GM18511 (cell line): ENCODE measurements at regions not wholly inside any gene's neighbourhood (a gene's known extent, or its start where the extent isn't known, plus 50 kb on each side); places are given as distances from the start of the nearest gene placed in this dataset.

Experiments
- ATAC-seq: cut with Tn5 transposase; IDR thresholded peaks from one replicate; pipeline ENCODE4 v1.9.1; 2021; ENCODE audit warnings: mild to moderate bottlenecking, moderate library complexity; ENCODE audit not compliant: unreplicated experiment

DNA sequence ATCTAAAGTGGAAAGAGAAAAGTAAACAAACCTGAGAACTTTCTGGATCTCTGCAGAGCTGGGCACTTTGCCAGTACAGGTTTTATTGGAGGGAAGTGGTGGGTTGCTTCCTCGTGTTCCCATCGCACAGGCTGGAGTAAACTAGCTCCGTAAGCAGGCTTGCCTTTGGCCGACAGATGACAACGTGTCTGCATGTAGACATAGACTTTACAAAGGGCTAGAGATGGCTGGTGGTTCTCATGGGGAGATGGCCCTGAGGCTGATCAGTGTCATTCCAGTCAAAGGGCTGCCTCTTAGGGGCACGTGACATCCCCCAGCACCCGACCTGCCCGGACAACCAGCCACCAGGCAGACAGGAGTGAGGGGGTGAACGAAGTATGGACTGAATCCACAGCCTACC is 98.8 kb downstream of the YTHDF1 start:
- ATAC-seq = no peak

DNA sequence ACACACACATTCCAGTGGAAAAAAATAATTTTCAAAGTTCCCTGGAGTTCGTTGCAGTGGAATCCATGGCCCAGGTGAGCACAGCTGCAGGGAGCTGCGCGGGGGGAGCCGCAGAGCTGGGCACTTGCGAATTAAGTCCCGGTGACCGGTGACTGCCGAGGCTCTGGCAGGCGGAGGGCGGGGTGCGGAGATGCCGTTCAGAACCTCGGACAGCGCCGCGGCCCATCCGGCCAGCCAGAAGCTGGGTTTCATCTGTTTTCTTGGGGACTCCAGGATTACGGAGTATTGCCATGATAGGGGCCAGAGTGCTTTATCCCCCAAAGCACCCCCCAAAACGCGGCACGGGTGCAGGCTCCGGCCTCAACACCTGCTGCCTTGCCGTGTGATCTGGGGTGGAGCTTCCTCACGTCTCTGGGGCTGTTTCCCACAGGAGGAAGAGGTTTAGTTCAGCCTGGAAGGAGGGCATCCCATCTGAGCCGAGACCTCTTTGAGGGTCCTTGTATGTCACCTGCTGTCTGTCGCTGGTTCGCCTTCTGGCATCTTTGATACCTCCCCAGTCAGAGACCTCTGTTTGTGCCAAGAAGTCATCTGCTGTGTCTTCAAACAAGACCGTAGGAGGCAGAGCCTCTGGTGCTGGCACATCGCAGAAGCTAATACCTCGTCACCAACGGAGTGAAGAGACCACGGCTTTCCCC is 99.4 kb downstream of the YTHDF1 start:
- no peak for ATAC-seq

DNA sequence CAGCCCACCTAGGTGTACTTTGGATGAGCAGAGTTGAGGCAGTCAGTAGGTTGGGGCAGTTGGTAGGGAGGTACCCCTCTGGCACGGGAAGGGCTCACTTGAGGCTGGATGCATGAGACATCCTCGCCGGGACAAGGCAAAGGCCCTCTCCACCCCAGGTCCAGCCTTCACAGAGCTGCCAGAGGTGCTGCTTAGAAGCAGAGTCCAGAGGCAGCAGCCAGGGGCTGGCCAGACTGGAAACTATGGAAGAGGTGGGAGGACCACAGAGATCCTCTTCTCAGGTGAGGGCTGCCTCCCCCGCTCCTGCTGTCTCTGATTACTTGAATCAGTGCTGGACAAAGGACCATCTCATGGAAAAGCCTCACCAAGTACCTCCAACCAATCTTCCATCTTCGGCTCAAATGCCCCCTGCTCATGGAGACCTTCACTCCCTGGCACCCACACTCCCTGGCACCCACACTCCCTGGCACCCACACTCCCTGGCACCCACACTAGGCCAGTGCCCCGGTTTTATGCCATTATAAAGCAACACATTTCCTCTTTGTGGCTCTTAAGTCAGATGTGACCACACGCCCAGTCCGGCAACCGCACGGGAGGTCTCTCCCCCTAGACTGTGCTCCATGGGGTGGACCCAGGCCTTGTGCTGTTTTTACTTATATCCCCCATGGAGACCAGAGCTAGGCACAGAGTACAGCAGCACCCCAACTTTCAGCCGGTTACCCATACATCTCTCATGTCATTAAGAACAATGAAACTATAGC is 100.1 kb downstream of the YTHDF1 start:
- ATAC-seq = no peak

DNA sequence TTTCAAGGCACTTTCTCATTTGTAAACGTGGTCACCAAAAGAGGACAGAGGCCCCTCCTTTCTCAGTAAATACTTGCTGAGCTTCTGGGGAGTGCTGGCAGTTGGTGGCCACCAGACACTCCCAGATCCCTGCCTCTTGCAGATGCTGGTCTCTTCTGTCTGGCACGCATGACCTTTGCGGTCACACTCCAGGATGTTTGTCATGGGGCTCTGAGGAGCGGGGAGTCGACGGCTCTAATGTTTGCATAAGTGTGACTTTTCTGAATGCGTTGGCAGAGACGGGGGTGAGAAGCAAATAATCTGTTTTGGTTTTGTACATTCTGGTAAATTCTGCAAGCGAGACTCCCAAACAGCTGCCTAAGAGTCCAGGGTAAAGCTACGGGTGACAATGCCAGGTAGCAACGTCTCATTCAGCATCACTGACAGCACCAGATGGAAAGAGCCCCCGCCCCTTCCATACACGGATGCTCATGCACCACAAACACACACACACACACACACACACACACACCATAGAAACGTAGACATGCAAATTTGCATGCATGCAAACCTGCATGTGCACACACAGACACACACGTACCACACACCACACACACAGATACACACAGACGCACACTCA is 101.1 kb downstream of the YTHDF1 start:
- no peak for ATAC-seq

DNA sequence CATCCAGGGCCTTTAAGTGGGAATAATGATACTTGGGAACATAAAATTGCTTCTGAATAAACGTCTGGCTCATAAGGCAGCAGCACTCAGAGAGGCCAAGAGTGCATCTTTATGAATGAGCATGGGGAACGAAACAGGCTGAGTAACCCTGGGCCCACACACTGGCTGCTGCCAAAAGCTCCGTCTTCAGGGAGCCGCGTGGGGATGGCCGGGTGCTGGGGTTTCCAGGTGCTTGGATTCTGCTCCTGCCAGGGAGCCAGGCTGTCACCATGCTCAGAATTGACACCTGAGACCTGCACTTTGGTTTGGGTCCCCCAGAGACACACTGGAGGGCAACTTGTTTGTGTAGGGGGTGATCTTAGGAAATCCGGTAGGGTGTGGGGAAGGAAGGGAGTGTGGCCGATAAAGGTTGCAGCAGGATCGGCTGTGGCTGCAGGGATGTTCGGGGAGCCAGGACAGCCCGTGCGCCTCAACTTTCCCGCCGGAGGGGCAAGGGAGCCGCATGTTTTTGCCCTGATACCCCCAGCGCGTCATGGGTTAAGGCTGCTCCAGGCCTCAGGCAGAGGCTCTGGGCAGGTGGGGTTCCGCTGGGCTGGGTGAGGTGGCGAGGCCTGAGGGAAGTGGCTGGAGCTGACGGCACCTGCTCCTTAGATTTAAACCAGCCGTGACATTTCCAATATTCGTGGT is 101.8 kb downstream of the YTHDF1 start:
- no peak for ATAC-seq

DNA sequence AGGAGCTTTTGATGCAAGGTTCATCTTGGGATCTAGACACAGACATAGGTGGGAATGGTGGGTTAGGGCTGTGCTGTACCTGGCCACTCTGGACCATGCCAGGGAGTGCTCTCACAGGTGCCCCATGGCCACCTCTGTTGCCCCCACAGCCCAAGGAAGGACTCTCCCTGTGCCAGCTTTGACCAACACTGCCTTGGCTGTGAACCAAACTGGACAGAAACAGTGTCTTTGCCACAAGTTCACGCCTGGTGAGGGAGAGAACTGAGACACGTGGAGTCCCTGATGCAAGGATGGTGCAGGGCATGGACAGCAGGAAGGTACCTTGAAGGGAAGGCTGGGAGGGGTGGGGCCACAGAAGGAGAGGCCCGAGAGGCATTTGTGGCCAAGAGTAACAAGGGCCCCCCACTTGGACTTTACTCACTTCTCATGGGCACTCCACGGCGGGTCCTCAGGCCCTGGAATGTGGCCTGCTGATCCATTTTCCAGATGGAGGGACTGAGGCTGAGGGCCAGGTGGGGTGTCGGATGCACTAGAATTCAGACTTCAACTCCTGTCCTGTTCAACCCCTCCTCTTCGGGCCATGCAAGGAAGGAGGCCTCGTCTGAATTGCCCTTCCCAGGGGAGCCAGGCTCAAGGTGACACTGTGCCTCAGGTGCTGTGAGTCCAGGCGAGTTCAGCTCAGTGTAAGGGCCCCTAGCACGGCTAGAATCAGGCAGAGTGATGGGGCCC is 103.3 kb downstream of the YTHDF1 start:
- no peak for ATAC-seq

- no peak for ATAC-seq
These were observed 101.5 kb upstream of the BHLHE23 start for GRCh38 chr20:63108247-63108646.

DNA sequence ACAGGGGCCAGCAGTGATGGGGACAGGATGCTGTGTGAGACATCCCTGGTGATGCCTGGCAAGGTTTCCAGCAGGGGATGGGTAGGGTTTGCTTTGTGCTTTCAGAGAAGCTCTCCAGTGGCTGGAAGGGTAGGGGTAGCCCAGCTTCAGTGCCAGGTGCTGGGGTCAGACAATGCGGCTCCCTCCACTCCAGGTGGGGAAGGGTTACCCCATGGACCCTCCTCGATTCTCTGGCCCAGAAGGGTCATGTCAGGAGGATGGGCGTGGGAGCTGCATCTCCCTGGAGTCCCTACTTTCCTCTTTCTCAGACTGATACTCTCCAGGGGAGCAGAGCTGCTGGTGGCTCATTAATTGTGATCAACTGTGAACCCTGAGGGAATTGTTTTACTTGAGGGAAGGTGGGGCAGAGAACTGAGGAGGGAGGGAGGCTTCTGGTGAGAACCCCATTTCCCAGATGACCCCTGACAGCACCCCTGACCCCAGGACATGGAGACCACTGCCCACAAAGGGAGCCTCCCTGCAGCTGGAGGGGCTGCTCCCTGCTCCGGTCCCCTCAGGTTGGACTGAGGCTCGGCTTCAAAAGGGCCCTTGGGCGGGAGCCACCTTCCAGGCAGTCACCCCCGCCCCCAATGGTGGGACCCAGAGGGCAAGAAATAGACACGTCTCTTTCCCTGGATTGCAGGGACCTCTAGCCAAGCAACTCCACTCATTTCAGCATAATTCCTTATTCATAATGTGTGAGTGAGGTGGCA is 100.9 kb upstream of the BHLHE23 start:
- no peak for ATAC-seq

GRCh38 chr20:63106765-63107448 is 100.1 kb upstream of the BHLHE23 start:
- no peak for ATAC-seq

DNA sequence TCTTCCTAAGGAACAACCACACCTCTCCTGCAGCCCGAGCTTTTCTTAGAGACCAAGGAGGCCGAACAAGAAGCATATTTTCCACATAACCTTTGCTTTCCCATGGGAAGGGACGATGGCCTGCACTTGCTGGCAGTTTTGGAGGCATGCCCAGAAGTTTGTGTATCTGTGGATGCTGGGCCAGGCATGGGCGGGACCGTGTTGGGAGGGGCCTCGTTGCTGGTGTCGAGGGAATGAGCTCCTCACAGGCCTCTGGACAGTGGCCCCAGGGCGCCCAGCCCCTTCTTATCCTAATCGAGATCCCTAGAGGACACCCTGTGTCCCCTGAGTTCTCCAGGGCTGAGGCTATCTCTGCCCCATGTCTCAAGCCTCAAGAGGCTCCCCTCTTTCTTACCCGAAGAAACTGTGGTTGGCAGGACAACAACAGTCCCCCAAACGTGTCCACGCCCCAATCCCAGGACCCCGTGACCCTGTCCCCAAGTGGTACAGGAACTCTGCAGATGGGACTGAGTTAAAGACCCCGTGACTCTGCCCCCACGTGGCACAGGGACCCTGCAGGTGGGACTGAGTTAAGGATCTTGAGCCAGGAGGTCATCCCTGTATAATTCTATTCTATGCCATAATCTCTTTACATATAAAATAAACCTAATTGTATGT is 99.5 kb upstream of the BHLHE23 start:
- ATAC-seq = no peak

- no peak for ATAC-seq
These were observed 98.7 kb upstream of the BHLHE23 start for GRCh38 chr20:63105211-63106107.

DNA sequence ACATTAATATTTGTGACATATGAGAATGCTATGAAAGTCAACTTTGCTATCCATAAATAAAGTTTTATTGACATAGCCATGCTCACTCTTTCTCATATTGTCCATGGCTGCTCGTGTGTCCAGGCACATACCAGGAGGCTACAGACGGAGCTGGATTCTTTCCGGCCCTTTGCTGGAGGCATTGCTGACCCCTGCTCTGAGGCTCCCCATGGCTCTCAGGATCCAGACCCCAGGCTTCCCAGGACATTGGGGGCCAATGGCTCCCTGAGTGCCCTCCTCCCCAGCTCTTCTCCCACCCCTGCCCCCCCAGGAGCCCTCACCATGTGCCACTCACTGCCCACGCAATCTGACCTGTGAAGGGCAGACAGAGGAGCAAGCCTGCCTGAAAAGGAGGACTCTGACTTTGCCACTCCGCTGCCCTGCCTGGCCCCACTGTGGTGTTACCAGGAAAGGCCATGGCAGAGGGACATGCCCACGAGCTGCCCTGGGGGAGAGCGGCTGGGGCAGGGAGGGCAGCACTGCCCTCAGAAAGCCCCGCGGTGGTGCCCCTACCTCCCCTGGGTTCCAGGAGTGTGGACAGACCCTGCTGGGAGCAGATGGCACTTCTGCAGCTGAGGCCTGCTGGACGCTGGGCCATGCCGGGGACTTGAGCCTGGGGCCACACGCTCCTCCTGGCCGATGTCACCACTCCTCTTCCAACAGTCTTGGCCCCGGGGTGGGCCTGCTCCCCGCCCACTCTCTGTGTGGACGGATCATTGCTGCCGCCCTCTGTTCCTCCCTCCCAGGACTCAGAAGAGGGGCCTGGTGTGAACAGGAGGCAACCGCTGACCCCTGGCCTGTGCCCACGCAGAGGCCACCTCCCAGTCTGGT is 97.8 kb upstream of the BHLHE23 start:
- ATAC-seq = no peak

DNA sequence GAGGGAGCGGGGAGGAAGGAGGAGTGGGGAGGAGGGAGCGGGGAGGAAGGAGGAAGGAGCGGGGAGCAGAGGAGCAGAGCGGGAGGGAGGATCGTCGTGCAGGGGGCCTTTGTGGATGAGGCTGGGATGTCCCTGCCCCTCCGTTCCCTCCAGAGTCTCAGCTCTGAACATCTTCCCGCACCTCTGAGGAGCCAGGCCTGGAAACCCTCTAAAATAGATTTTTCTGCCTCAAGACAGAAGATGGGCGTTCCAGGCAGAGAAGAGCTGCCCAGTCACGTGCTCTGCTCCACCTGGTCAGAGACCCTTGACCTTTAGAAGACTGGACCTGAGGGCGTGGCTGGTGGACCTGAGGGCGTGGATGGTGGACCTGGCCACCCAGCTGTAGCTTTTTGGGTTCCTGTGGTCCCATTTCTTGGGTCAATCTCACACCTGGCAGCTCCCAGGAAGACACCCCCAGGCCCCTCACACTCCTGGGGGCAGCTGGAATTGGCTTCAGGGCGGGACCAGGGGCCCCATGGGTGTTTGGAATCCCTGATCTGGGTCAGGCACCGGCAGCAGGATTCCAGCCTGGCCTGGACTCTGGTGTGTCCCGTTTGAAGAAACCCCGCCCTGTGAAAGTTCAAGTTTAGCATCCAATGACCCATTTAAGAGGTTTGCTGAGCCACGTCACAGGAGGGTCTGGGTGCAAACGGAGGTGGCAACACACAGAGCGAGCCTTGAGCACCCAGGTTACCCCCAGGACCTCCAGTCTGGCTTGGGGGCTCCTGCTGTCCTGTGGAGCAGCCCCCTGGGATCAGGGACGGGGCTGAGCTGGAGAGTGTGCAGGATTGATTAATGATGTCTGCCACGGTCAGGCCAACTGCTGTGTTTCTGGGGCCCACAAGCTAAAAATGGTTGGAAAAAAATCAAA is 96.9 kb upstream of the BHLHE23 start:
- ATAC-seq = no peak

- no peak for ATAC-seq
These were observed 96.1 kb upstream of the BHLHE23 start for GRCh38 chr20:63102721-63103375.
